ENCODE measurements at regions not wholly inside any gene's neighbourhood (a gene's known extent, or its start where the extent isn't known, plus 50 kb on each side); places are given as distances from the start of the nearest gene placed in this dataset.
"Not testable (repeated sequence)": the region's sequence is repeated elsewhere in the genome, so short reads cannot be mapped to it uniquely, and the experiment has no call there.

DNA sequence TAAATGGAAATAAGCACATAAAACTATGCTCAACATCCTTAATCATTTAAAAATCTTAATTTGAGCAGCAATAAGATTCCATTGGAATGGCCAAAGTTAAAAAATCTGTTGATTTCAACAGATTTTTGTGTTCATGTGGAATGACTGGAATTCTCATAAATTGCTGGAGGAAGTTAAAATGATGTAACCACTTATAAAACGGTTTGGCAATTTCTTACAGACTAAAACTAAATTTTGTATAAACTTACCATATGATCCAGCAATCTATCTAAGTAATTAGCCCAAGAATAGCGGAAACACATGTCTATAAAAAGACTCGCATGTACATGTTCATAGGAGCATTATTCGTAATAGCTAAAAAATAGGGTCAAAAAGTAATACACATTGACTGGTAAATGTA is 1713.6 kb downstream of the SI start:
- no peaks in the 10 kb centered on the region for H3K27me3 Mint-ChIP-seq
- Histone ChIP-seq H3K9me3 (ENCODE audit: control insufficient read depth in 1 of 2, low read length in 2 of 2) (peaks cover 0 to 5% of the 10 kb centered on the region in 2 donors), H3K27ac (ENCODE audit: low read depth, low read length) (no peak overlapping the region), H3K4me1 (ENCODE audit: insufficient read depth, low read length) (no peaks in the 10 kb centered on the region), H3K36me3 (ENCODE audit: insufficient read depth, low read length) (no peaks in the 10 kb centered on the region), H3K4me3 (ENCODE audit: low read length in 2 of 2) (no peak overlapping the region), H3K27me3 (ENCODE audit: insufficient read depth, low read length) (no peaks in the 10 kb centered on the region)
- no peak overlapping the region for H3K27ac Mint-ChIP-seq
- ChIA-PET POLR2A (ENCODE audit: partially characterized antibody) (no interaction called here), CTCF (ENCODE audit: partially characterized antibody) (no interaction called here)
- no peak for DNase-seq
- peaks cover 3 to 11% (median 6%) of the 10 kb centered on the region in 8 donors for H3K9me3 Mint-ChIP-seq
- intact Hi-C loops (cut with micrococcal nuclease): no loop called here
- H3K4me1 Mint-ChIP-seq: no peaks in the 10 kb centered on the region
- H3K4me3 Mint-ChIP-seq: no peak overlapping the region
- H3K36me3 Mint-ChIP-seq: no peaks in the 10 kb centered on the region

DNA sequence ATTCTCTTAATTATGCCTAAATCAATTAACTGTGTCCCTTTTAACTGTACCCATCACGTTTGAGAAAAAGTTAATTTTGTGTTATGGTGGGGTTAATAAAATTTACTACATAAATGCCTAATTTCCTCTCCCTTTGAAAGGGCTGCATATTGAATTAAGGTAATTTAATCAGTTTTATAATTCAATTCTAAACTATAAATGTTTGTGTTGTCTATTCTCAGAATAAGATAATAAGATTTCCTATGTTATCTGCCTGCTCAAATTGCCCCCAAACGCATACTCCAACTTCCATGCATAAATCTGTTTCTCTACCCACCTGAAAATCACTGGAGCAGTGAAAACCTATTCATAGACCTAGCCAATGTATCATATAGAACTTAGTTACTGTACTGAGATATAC is 1716.1 kb downstream of the SI start:
- Mint-ChIP-seq H3K4me1 (no peaks in the 10 kb centered on the region), H3K4me3 (no peak overlapping the region), H3K27me3 (no peaks in the 10 kb centered on the region), H3K36me3 (no peaks in the 10 kb centered on the region), H3K9me3 (peaks cover 0 to 10% (median 8%) of the 10 kb centered on the region in 8 donors), H3K27ac (no peak overlapping the region)
- Histone ChIP-seq H3K27me3 (ENCODE audit: insufficient read depth, low read length) (no peaks in the 10 kb centered on the region), H3K36me3 (ENCODE audit: insufficient read depth, low read length) (no peaks in the 10 kb centered on the region), H3K27ac (ENCODE audit: low read depth, low read length) (no peak overlapping the region), H3K9me3 (ENCODE audit: control insufficient read depth in 1 of 2, low read length in 2 of 2) (no peaks in the 10 kb centered on the region), H3K4me1 (ENCODE audit: insufficient read depth, low read length) (no peaks in the 10 kb centered on the region), H3K4me3 (ENCODE audit: low read length in 2 of 2) (no peak overlapping the region)
- ChIA-PET CTCF (ENCODE audit: partially characterized antibody) (no interaction called here), POLR2A (ENCODE audit: partially characterized antibody) (no interaction called here)
- DNase-seq: no peak
- intact Hi-C loops (cut with micrococcal nuclease): no loop called here

DNA sequence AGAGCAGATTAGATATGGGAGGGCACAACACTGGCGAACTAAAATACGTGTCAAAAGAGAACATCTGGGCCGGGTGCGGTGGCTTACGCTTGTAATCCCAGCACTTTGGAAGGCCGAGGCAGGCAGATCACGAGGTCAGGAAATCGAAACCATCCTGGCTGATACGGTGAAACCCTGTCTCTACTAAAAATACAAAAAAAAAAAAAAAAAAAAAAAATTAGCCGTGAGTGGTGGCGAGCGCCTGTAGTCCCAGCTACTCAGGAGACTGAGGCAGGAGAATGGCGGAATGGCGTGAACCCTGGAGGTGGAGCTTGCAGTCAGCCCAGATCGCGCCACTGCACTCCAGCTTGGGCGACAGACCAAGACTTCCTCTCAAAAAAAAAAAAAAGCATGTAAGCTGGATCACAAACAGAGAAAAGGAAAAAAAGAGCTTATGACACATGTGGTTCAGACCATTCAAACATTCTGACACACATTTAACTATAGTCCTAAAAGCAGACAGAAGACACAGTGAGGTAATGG is 1716.9 kb downstream of the SI start:
- H3K4me3 ChIP-seq (ENCODE audit: low read length in 2 of 2); H3K36me3 Mint-ChIP-seq; H3K27ac ChIP-seq (ENCODE audit: low read depth, low read length); H3K27me3 Mint-ChIP-seq; CTCF ChIA-PET (ENCODE audit: partially characterized antibody); H3K36me3 ChIP-seq (ENCODE audit: insufficient read depth, low read length); H3K4me1 ChIP-seq (ENCODE audit: insufficient read depth, low read length); H3K4me3 Mint-ChIP-seq; H3K4me1 Mint-ChIP-seq; H3K9me3 ChIP-seq (ENCODE audit: control insufficient read depth in 1 of 2, low read length in 2 of 2); DNase-seq; H3K27ac Mint-ChIP-seq; H3K27me3 ChIP-seq (ENCODE audit: insufficient read depth, low read length); intact Hi-C loops (cut with micrococcal nuclease); POLR2A ChIA-PET (ENCODE audit: partially characterized antibody): not testable (repeated sequence)
- peaks cover 0 to 11% (median 8%) of the 10 kb centered on the region in 8 donors for H3K9me3 Mint-ChIP-seq

DNA sequence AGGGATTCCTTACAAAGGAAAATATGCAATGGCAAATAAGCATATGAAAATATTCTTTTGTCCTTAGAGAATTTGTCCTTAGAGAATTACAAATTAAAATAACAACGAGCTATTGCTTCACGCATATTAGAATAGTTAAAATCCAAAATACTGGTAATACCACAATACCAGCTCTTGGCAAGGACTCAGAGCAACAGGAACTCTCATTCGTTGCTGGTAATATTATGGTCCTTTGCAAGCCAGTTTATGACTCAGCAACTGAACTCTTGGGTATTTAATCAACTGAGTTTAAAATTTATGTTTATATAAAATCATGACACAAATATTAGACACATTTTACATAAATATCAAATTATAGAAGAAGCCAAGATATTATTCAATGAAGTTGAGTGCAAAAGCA is 1730.4 kb downstream of the SI start:
- H3K4me1 ChIP-seq (ENCODE audit: insufficient read depth, low read length): no peaks in the 10 kb centered on the region
- DNase-seq: no peak
- H3K27me3 Mint-ChIP-seq: no peaks in the 10 kb centered on the region
- no peak overlapping the region for H3K27ac Mint-ChIP-seq
- H3K9me3 ChIP-seq (ENCODE audit: control insufficient read depth in 1 of 2, low read length in 2 of 2): no peaks in the 10 kb centered on the region
- no peak overlapping the region for H3K4me3 Mint-ChIP-seq
- H3K27me3 ChIP-seq (ENCODE audit: insufficient read depth, low read length): no peaks in the 10 kb centered on the region
- ChIA-PET CTCF (ENCODE audit: partially characterized antibody) (no interaction called here), POLR2A (ENCODE audit: partially characterized antibody) (no interaction called here)
- peaks cover 0 to 7% (median 6%) of the 10 kb centered on the region in 8 donors for H3K9me3 Mint-ChIP-seq
- H3K27ac ChIP-seq (ENCODE audit: low read depth, low read length): no peak overlapping the region
- no peaks in the 10 kb centered on the region for H3K36me3 ChIP-seq (ENCODE audit: insufficient read depth, low read length)
- no peaks in the 10 kb centered on the region for H3K4me1 Mint-ChIP-seq
- H3K4me3 ChIP-seq (ENCODE audit: low read length in 2 of 2): no peak overlapping the region
- intact Hi-C loops (cut with micrococcal nuclease): no loop called here
- no peaks in the 10 kb centered on the region for H3K36me3 Mint-ChIP-seq

DNA sequence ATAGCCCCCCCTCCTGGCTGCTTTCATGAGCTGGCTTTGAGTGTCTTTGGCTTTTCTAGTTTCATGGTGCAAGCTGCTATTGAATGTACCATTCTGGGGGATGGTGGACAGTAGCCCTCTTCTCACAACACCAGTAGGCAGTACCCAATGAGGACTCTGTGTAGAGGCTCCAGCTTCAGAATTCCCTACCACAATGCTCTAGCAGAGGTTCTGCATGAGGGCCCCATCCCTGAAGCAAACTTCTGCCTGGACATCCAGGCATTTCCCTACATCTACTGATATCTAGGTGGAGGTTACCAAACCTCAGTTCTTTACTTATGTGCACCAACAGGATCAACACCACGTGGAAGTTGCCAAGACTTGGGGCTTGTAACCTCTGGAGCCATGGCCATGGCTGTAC is 1742.9 kb downstream of the SI start:
- H3K27me3 ChIP-seq (ENCODE audit: insufficient read depth, low read length): no peaks in the 10 kb centered on the region
- no peaks in the 10 kb centered on the region for H3K36me3 ChIP-seq (ENCODE audit: insufficient read depth, low read length)
- H3K4me3 ChIP-seq (ENCODE audit: low read length in 2 of 2): no peak overlapping the region
- CTCF ChIA-PET (ENCODE audit: partially characterized antibody): no interaction called here
- POLR2A ChIA-PET (ENCODE audit: partially characterized antibody): no interaction called here
- Mint-ChIP-seq H3K27me3 (no peaks in the 10 kb centered on the region), H3K4me3 (no peak overlapping the region), H3K9me3 (peaks cover 0 to 14% (median 11%) of the 10 kb centered on the region in 8 donors), H3K4me1 (no peaks in the 10 kb centered on the region), H3K27ac (no peak overlapping the region), H3K36me3 (no peaks in the 10 kb centered on the region)
- intact Hi-C loops (cut with micrococcal nuclease): no loop called here
- H3K4me1 ChIP-seq (ENCODE audit: insufficient read depth, low read length): no peaks in the 10 kb centered on the region
- DNase-seq: no peak
- peaks cover 0 to 4% of the 10 kb centered on the region in 2 donors for H3K9me3 ChIP-seq (ENCODE audit: control insufficient read depth in 1 of 2, low read length in 2 of 2)
- no peak overlapping the region for H3K27ac ChIP-seq (ENCODE audit: low read depth, low read length)

DNA sequence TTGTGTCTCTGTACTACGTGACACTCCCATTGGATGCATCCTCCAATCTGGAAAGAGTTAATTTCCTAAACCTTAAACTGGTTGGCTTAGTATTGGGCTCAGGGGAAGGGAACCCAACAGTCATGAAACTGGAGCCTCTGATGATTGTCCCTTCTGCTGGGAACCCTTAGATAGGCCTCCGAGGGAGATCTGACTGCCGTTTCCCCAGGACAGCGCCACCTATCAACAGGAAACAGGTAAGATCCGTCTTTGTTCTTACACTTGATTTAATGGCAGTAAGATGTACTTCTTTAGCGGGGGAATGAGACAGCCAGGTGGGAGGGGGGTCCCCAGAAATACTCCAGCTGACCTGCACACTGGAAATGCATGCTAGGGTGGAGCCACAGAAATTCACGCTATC is 1749.6 kb downstream of the SI start:
- Mint-ChIP-seq H3K36me3 (no peaks in the 10 kb centered on the region), H3K4me3 (no peak overlapping the region), H3K27ac (no peak overlapping the region), H3K4me1 (no peaks in the 10 kb centered on the region), H3K9me3 (peaks cover 0 to 28% (median 13%) of the 10 kb centered on the region in 8 donors), H3K27me3 (no peaks in the 10 kb centered on the region)
- no peaks in the 10 kb centered on the region for H3K27me3 ChIP-seq (ENCODE audit: insufficient read depth, low read length)
- CTCF ChIA-PET (ENCODE audit: partially characterized antibody): no interaction called here
- no peaks in the 10 kb centered on the region for H3K9me3 ChIP-seq (ENCODE audit: control insufficient read depth in 1 of 2, low read length in 2 of 2)
- no peaks in the 10 kb centered on the region for H3K4me1 ChIP-seq (ENCODE audit: insufficient read depth, low read length)
- H3K27ac ChIP-seq (ENCODE audit: low read depth, low read length): no peak overlapping the region
- POLR2A ChIA-PET (ENCODE audit: partially characterized antibody): no interaction called here
- no peak for DNase-seq
- H3K36me3 ChIP-seq (ENCODE audit: insufficient read depth, low read length): no peaks in the 10 kb centered on the region
- intact Hi-C loops (cut with micrococcal nuclease): no loop called here
- no peak overlapping the region for H3K4me3 ChIP-seq (ENCODE audit: low read length in 2 of 2)

DNA sequence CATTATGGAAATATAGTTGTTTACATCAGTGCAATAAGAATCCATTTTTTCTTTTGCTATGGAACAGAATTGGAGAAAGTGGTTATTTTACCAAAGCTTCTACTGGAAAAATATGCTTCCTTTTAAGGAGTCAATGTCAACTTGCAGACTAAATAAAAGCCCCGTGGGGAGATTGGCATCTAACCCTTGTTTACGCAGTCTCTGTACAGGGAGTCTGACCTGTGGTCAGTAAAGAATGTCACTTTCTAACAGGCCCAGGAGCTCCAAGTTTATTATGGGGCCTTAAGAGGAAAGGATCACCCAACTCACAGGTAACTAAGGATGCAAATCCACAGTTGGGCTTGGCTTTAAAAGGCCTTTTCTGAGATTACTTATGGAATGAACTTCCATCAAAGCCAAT is 1751.2 kb downstream of the SI start:
- Mint-ChIP-seq H3K4me1 (no peaks in the 10 kb centered on the region), H3K27ac (no peak overlapping the region), H3K27me3 (no peaks in the 10 kb centered on the region), H3K4me3 (no peak overlapping the region), H3K9me3 (peaks cover 0 to 31% (median 15%) of the 10 kb centered on the region in 8 donors), H3K36me3 (no peaks in the 10 kb centered on the region)
- no peaks in the 10 kb centered on the region for H3K9me3 ChIP-seq (ENCODE audit: control insufficient read depth in 1 of 2, low read length in 2 of 2)
- intact Hi-C loops (cut with micrococcal nuclease): no loop called here
- CTCF ChIA-PET (ENCODE audit: partially characterized antibody): no interaction called here
- H3K4me3 ChIP-seq (ENCODE audit: low read length in 2 of 2): no peak overlapping the region
- H3K36me3 ChIP-seq (ENCODE audit: insufficient read depth, low read length): no peaks in the 10 kb centered on the region
- H3K27ac ChIP-seq (ENCODE audit: low read depth, low read length): no peak overlapping the region
- no peaks in the 10 kb centered on the region for H3K27me3 ChIP-seq (ENCODE audit: insufficient read depth, low read length)
- POLR2A ChIA-PET (ENCODE audit: partially characterized antibody): no interaction called here
- DNase-seq: no peak
- no peaks in the 10 kb centered on the region for H3K4me1 ChIP-seq (ENCODE audit: insufficient read depth, low read length)

DNA sequence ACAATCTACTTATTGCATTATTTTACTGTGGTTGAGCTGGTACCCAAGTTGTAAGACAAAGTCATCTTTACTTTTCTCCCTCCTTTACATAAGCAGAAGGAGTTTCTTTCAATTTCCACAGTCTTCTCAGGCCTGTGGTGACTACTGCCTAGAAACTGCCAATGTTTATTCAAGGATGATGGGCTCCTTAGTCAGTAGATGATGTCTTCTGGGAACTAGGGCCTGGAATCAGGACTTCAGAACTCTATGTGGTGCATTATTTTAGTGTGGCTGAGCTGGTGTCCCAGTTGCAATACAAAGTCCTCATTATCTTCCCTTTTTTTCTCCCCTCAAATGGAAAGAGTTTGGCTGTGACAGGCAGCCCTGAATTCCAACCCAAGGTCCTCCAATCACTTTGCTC is 1762.5 kb downstream of the SI start:
- ChIA-PET CTCF (ENCODE audit: partially characterized antibody) (no interaction called here), POLR2A (ENCODE audit: partially characterized antibody) (no interaction called here)
- H3K9me3 ChIP-seq (ENCODE audit: control insufficient read depth in 1 of 2, low read length in 2 of 2): no peaks in the 10 kb centered on the region
- intact Hi-C loops (cut with micrococcal nuclease): no loop called here
- DNase-seq: no peak
- H3K4me1 ChIP-seq (ENCODE audit: insufficient read depth, low read length): no peaks in the 10 kb centered on the region
- Mint-ChIP-seq H3K27ac (no peak overlapping the region), H3K4me1 (no peaks in the 10 kb centered on the region), H3K27me3 (no peaks in the 10 kb centered on the region), H3K9me3 (peaks cover 0 to 17% (median 9%) of the 10 kb centered on the region in 8 donors), H3K36me3 (no peaks in the 10 kb centered on the region), H3K4me3 (no peak overlapping the region)
- H3K36me3 ChIP-seq (ENCODE audit: insufficient read depth, low read length): no peaks in the 10 kb centered on the region
- no peaks in the 10 kb centered on the region for H3K27me3 ChIP-seq (ENCODE audit: insufficient read depth, low read length)
- H3K27ac ChIP-seq (ENCODE audit: low read depth, low read length): no peak overlapping the region
- H3K4me3 ChIP-seq (ENCODE audit: low read length in 2 of 2): no peak overlapping the region

Measured in CD4-positive, alpha-beta memory T cell (primary cell).